H1 (cell line): ENCODE measurements at regions not wholly inside any gene's neighbourhood (a gene's known extent, or its start where the extent isn't known, plus 50 kb on each side); places are given as distances from the start of the nearest gene placed in this dataset.

Experiments used
- CTCF ChIA-PET: fragments of 300-600 bp; sonication (Branson Sonifier 250); formaldehyde crosslinking; loops from one replicate; lab custom pipeline; 2021; ENCODE audit not compliant: partially characterized antibody; lab: Charles Lee
- POLR2A ChIA-PET: fragments of 300-600 bp; sonication (Branson Sonifier 250); formaldehyde crosslinking; loops from one replicate; lab custom pipeline; 2021; ENCODE audit warnings: inconsistent platforms; ENCODE audit not compliant: partially characterized antibody; lab: Charles Lee
- DNase-seq, 2 experiments: peaks; one replicate each; pipeline versions ENCODE4 v3.0.0 to v3.0.0-alpha.2; 2010 to 2022; ENCODE audit warnings: low spot score in 2 of 2, low read depth in 1 of 2, mixed read lengths in 1 of 2
- FAIRE-seq: peaks from 2 replicates; lab custom pipeline; 2011; peaks lifted over from hg19 to GRCh38; lab: Jason Lieb, UNC
- H2AFZ ChIP-seq: 2 replicates; pipeline ENCODE4 v1.8.1; 2012; ENCODE audit warnings: low read length, inconsistent platforms
- H2AK5ac ChIP-seq: 2 replicates; pipeline ENCODE4 v1.6.1; 2013; ENCODE audit warnings: low read depth, low read length
- H2BK120ac ChIP-seq: replicated peaks from 2 replicates; pipeline ENCODE3; 2013; ENCODE audit warnings: low read depth, low read length, inconsistent platforms
- H2BK12ac ChIP-seq: 2 replicates; pipeline ENCODE4 v1.6.1; 2013; ENCODE audit warnings: low read depth, low read length
- H2BK15ac ChIP-seq: 2 replicates; pipeline ENCODE4 v1.6.1; 2013; ENCODE audit warnings: low read length
- H2BK20ac ChIP-seq: 2 replicates; pipeline ENCODE4 v1.6.1; 2013; ENCODE audit warnings: low read length
- H2BK5ac ChIP-seq: 2 replicates; pipeline ENCODE4 v1.6.1; 2013; ENCODE audit warnings: low read depth, low read length
- H3K14ac ChIP-seq: 2 replicates; pipeline ENCODE4 v1.6.1; 2013; ENCODE audit warnings: inconsistent platforms; ENCODE audit not compliant: insufficient read length
- H3K18ac ChIP-seq: 2 replicates; pipeline ENCODE4 v1.6.1; 2013; ENCODE audit warnings: low read length; ENCODE audit errors: extremely low read depth
- H3K23ac ChIP-seq: 2 replicates; pipeline ENCODE4 v1.6.1; 2013; ENCODE audit warnings: inconsistent platforms; ENCODE audit not compliant: insufficient read length
- H3K23me2 ChIP-seq: 2 replicates; pipeline ENCODE4 v1.6.1; 2013; ENCODE audit warnings: low read depth, low read length
- H3K27ac ChIP-seq: 2 replicates; pipeline ENCODE4 v1.6.1; 2011; ENCODE audit warnings: low read depth, low read length, inconsistent platforms
- H3K27me3 ChIP-seq, 4 experiments: replicated peaks in 1 of 4; 1 replicate in 1 of 4; 2 replicates in 3 of 4; pipeline versions ENCODE4 v1.6.1 to v1.8.1; 2011 to 2013; ENCODE audit warnings: low read length in 3 of 4, mild to moderate bottlenecking in 3 of 4, inconsistent platforms in 2 of 4, mixed read lengths in 2 of 4, moderate library complexity in 1 of 4; ENCODE audit not compliant: control insufficient read depth in 3 of 4, insufficient read depth in 3 of 4; ENCODE audit errors: extremely low read depth in 1 of 4
- H3K36me3 ChIP-seq, 4 experiments: 2 replicates each; pipeline versions ENCODE4 v1.6.1 to v1.8.1; 2011 to 2013; ENCODE audit warnings: mild to moderate bottlenecking in 4 of 4, low read length in 3 of 4, moderate library complexity in 2 of 4, control low read depth in 1 of 4, inconsistent platforms in 1 of 4; ENCODE audit not compliant: insufficient read depth in 4 of 4, control insufficient read depth in 2 of 4
- H3K4ac ChIP-seq: replicated peaks from 2 replicates; pipeline ENCODE3; 2013; ENCODE audit warnings: low read length, low read depth, mixed read lengths, inconsistent platforms; ENCODE audit not compliant: insufficient read length
- H3K4me1 ChIP-seq, 4 experiments: replicated peaks in 1 of 4; 1 replicate in 1 of 4; 2 replicates in 3 of 4; pipeline versions ENCODE4 v1.6.1 to v1.8.1; 2011 to 2013; ENCODE audit warnings: low read length in 3 of 4, inconsistent platforms in 2 of 4, mixed read lengths in 1 of 4; ENCODE audit not compliant: insufficient read depth in 4 of 4, control insufficient read depth in 3 of 4
- H3K4me2 ChIP-seq, 2 experiments: 2 replicates each; pipeline versions ENCODE4 v1.6.1 to v1.8.1; 2011 to 2013; ENCODE audit warnings: low read depth in 2 of 2, low read length in 2 of 2, control low read depth in 1 of 2, inconsistent platforms in 1 of 2, mild to moderate bottlenecking in 1 of 2; ENCODE audit not compliant: insufficient read depth in 1 of 2
- H3K4me3 ChIP-seq, 4 experiments: fragments of 200-600, 300-600 bp in 1 of 4; sonication (generic), shearing (Covaris generic), sonication (Bioruptor Twin) in 1 of 4; 2 replicates each; pipeline versions ENCODE4 v1.5.1 to v1.8.1; 2011 to 2016; ENCODE audit warnings: low read length in 4 of 4, low read depth in 3 of 4, control low read depth in 2 of 4, inconsistent platforms in 2 of 4, mild to moderate bottlenecking in 2 of 4, mixed read lengths in 1 of 4, moderate library complexity in 1 of 4; ENCODE audit not compliant: insufficient read depth in 2 of 4; ENCODE audit errors: extremely low read depth in 1 of 4
- H3K56ac ChIP-seq: replicated peaks from 2 replicates; pipeline ENCODE3; 2013; ENCODE audit warnings: low read depth, mild to moderate bottlenecking, mixed read lengths, low read length, inconsistent platforms; ENCODE audit not compliant: insufficient read length
- H3K79me1 ChIP-seq: 2 replicates; pipeline ENCODE4 v1.6.1; 2013; ENCODE audit warnings: low read depth, low read length, control low read depth
- H3K79me2 ChIP-seq, 2 experiments: 2 replicates each; pipeline versions ENCODE4 v1.6.1 to v1.8.1; 2012 to 2013; ENCODE audit warnings: low read length in 2 of 2, mild to moderate bottlenecking in 2 of 2, inconsistent platforms in 1 of 2; ENCODE audit not compliant: insufficient read depth in 2 of 2, control insufficient read depth in 1 of 2
- H3K9ac ChIP-seq, 4 experiments: replicated peaks in 1 of 4; 1 replicate in 1 of 4; 2 replicates in 3 of 4; pipeline versions ENCODE4 v1.6.1 to v1.8.1; 2011 to 2013; ENCODE audit warnings: low read depth in 3 of 4, low read length in 3 of 4, control low read depth in 2 of 4, mild to moderate bottlenecking in 2 of 4, moderate library complexity in 2 of 4, inconsistent platforms in 1 of 4; ENCODE audit errors: extremely low read depth in 1 of 4
- H3K9me3 ChIP-seq, 2 experiments: 2 replicates each; pipeline versions ENCODE4 v1.6.1 to v1.8.1; 2012 to 2013; ENCODE audit warnings: mild to moderate bottlenecking in 2 of 2, moderate library complexity in 2 of 2, control low read depth in 1 of 2, inconsistent platforms in 1 of 2, low read depth in 1 of 2, low read length in 1 of 2, mixed read lengths in 1 of 2; ENCODE audit not compliant: insufficient read depth in 2 of 2
- H4K20me1 ChIP-seq, 2 experiments: replicated peaks in 1 of 2; 2 replicates each; pipeline versions ENCODE3 to v1.8.1; 2011 to 2013; ENCODE audit warnings: inconsistent platforms in 2 of 2, low read length in 2 of 2, mild to moderate bottlenecking in 1 of 2; ENCODE audit not compliant: insufficient read depth in 2 of 2, control insufficient read depth in 1 of 2
- H4K5ac ChIP-seq: 2 replicates; pipeline ENCODE4 v1.6.1; 2013; ENCODE audit warnings: low read length, low read depth, mixed read lengths, inconsistent platforms; ENCODE audit not compliant: insufficient read length
- H4K8ac ChIP-seq: 2 replicates; pipeline ENCODE4 v1.8.0; 2013; ENCODE audit warnings: mild to moderate bottlenecking, moderate library complexity, low read length, inconsistent platforms; ENCODE audit not compliant: insufficient read depth; ENCODE audit errors: extremely low read depth
- H4K91ac ChIP-seq: replicated peaks from 2 replicates; pipeline ENCODE3; 2013; ENCODE audit warnings: low read length, mixed read lengths, inconsistent platforms; ENCODE audit not compliant: insufficient read length
- ATF2 ChIP-seq: IDR thresholded peaks from 2 replicates; pipeline ENCODE4 v1.6.1; 2012; ENCODE audit warnings: low read length, inconsistent platforms
- CEBPB ChIP-seq: IDR thresholded peaks from 2 replicates; pipeline ENCODE4 v1.6.1; 2012; ENCODE audit warnings: low read depth, low read length
- CHD1 ChIP-seq: IDR thresholded peaks from 2 replicates; pipeline ENCODE4 v1.6.1; 2012; ENCODE audit warnings: low read depth, low read length, improper control_type of control experiment
- CTBP2 ChIP-seq: IDR thresholded peaks from 2 replicates; pipeline ENCODE4 v1.7.0; 2011; ENCODE audit warnings: borderline replicate concordance, mild to moderate bottlenecking, moderate library complexity, mixed read lengths, low read length; ENCODE audit not compliant: insufficient read depth, insufficient read length
- GABPA ChIP-seq: IDR thresholded peaks from 2 replicates; pipeline ENCODE4 v1.6.1; 2011; ENCODE audit warnings: mild to moderate bottlenecking, low read length, moderate library complexity, borderline replicate concordance; ENCODE audit not compliant: insufficient read depth
- KDM5A ChIP-seq: fragments of 200-600 bp; IDR thresholded peaks from 2 replicates; pipeline ENCODE4 v1.7.1; 2012; ENCODE audit warnings: mild to moderate bottlenecking, low read length, inconsistent platforms, mixed read lengths
- NRF1 ChIP-seq: IDR thresholded peaks from 2 replicates; pipeline ENCODE4 v1.6.1; 2011; ENCODE audit warnings: mild to moderate bottlenecking, low read depth, low read length, improper control_type of control experiment
- POU5F1 ChIP-seq: IDR thresholded peaks from 2 replicates; pipeline ENCODE4 v1.6.1; 2011; ENCODE audit warnings: low read depth, mild to moderate bottlenecking, low read length, moderate library complexity
- RAD21 ChIP-seq, 2 experiments: IDR thresholded peaks in 1 of 2; conservative IDR thresholded peaks in 1 of 2; 2 replicates each; pipeline ENCODE4 v1.6.1; 2011; ENCODE audit warnings: low read depth in 2 of 2, low read length in 2 of 2, improper control_type of control experiment in 1 of 2, inconsistent platforms in 1 of 2, mild to moderate bottlenecking in 1 of 2, moderate library complexity in 1 of 2
- RFX5 ChIP-seq: IDR thresholded peaks from 2 replicates; pipeline ENCODE4 v1.6.1; 2011; ENCODE audit warnings: low read depth, low read length, improper control_type of control experiment, borderline replicate concordance
- SP1 ChIP-seq: IDR thresholded peaks from 2 replicates; pipeline ENCODE4 v1.6.1; 2011; ENCODE audit warnings: low read depth, low read length
- SP2 ChIP-seq: IDR thresholded peaks from 2 replicates; pipeline ENCODE4 v1.6.1; 2012; ENCODE audit warnings: mild to moderate bottlenecking, low read length, inconsistent platforms
- YY1 ChIP-seq: IDR thresholded peaks from 2 replicates; pipeline ENCODE4 v1.6.1; 2011; ENCODE audit warnings: low read depth, mild to moderate bottlenecking, low read length
- WGBS, 2 experiments: shearing (Covaris generic) in 1 of 2; methylation state at CpG; one replicate each; pipeline versions ENCODE4 v1.1.6 to v1.1.7; 2013 to 2015; ENCODE audit warnings: low lambda C conversion rate in 2 of 2, mixed read lengths in 2 of 2, inconsistent platforms in 1 of 2, low coverage in 1 of 2, missing lambda C conversion rate in 1 of 2; ENCODE audit not compliant: insufficient replicate concordance in 2 of 2, insufficient coverage in 1 of 2, insufficient read length in 1 of 2; ENCODE audit errors: extremely low coverage in 1 of 2, missing lambda C conversion rate in 1 of 2; 5-methylcytosine and 5-hydroxymethylcytosine counted together

GRCh38 chrY:12537226-12537854 is 163.7 kb upstream of the USP9Y start:
- CTCF ChIA-PET = no interaction called here
- FAIRE-seq = no peak
- no peak for TF ChIP-seq POU5F1
- no peak for TF ChIP-seq GABPA
- no peak for TF ChIP-seq RFX5
- TF ChIP-seq KDM5A = no peak
- no peak for TF ChIP-seq NRF1
- no peak for TF ChIP-seq SP2
- TF ChIP-seq CEBPB = no peak
- TF ChIP-seq CHD1 = no peak
- no peak for TF ChIP-seq RAD21 (IDR thresholded peaks at IDR 0.05 in 1 of 2, conservative IDR thresholded peaks at IDR 0.05 in 1 of 2; ENCODE audit: low read depth in 2 of 2, low read length in 2 of 2)
- no peak for TF ChIP-seq ATF2
- no peak for TF ChIP-seq SP1
- no peak for TF ChIP-seq CTBP2
- no peak for TF ChIP-seq YY1

More at GRCh38 chrY:12537226-12537854, 163.7 kb upstream of the USP9Y start:
- no peak overlapping the region for H3K4ac ChIP-seq
- H2BK120ac ChIP-seq = no peak overlapping the region
- H2AFZ ChIP-seq = no peak overlapping the region
- no peak overlapping the region for H4K91ac ChIP-seq
- H3K9ac ChIP-seq = no peak overlapping the region
- H4K5ac ChIP-seq = no peak overlapping the region
- no peaks in the 10 kb centered on the region for H3K23me2 ChIP-seq
- H3K4me3 ChIP-seq = no peak overlapping the region
- H2BK15ac ChIP-seq = no peak overlapping the region
- no peaks in the 10 kb centered on the region for H3K79me2 ChIP-seq
- no peaks in the 10 kb centered on the region for H4K20me1 ChIP-seq
- no peaks in the 10 kb centered on the region for H3K4me1 ChIP-seq
- H3K27ac ChIP-seq = no peak overlapping the region
- H3K56ac ChIP-seq = no peak overlapping the region
- H2BK12ac ChIP-seq = no peak overlapping the region
- H4K8ac ChIP-seq = no peak overlapping the region
- no peak overlapping the region for H3K18ac ChIP-seq
- no peak for DNase-seq
- no peak overlapping the region for H2BK5ac ChIP-seq
- H2AK5ac ChIP-seq = no peak overlapping the region
- H3K14ac ChIP-seq = no peak overlapping the region
- WGBS, 2 experiments = 100% methylated on average over 17 of the region's 46 CpGs; no CpG with 5 or more reads in 1 of the 2 experiments
- H2BK20ac ChIP-seq = no peak overlapping the region
- H3K9me3 ChIP-seq = peaks cover 0 to 6% of the 10 kb centered on the region in 2 experiments; a peak in 1 of 4 replicates
- H3K27me3 ChIP-seq = no peaks in the 10 kb centered on the region
- H3K36me3 ChIP-seq = no peaks in the 10 kb centered on the region
- POLR2A ChIA-PET = no interaction called here
- H3K4me2 ChIP-seq = no peak overlapping the region
- no peak overlapping the region for H3K23ac ChIP-seq
- no peaks in the 10 kb centered on the region for H3K79me1 ChIP-seq
